ENCODE measurements at regions not wholly inside any gene's neighbourhood (a gene's known extent, or its start where the extent isn't known, plus 50 kb on each side); places are given as distances from the start of the nearest gene placed in this dataset.
"Not testable (repeated sequence)": the region's sequence is repeated elsewhere in the genome, so short reads cannot be mapped to it uniquely, and the experiment has no call there.

DNA sequence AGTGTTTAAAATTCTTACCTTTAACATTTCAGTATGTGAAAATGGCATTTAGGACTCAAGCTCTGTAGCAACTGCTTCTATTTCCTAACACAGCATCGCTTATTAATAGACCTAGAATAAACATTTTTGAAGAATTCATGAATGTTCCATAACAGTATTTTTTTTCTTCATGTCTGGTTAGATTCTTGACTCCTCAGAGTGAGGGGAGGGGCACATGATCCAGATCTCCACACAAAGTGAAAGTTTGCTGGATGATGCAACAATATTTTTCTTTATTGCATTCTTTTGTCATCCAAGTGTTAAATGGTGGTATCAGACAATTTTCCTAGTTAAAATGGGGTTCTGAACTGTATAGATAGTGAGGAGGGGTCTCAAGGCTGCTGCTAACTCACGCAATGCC, 130.8 kb upstream of the MAN2A1 start:
- no peaks in the 10 kb centered on the region for H3K4me1 ChIP-seq (ENCODE audit: control insufficient read depth in 3 of 3, insufficient read depth in 2 of 3, low read depth in 1 of 3, low read length in 2 of 3)
- H3K4me3 ChIP-seq (ENCODE audit: low read depth in 1 of 3, low read length in 3 of 3): no peak overlapping the region
- peaks cover 0 to 2% (median 0%) of the 10 kb centered on the region in 3 donors for H3K27me3 ChIP-seq (ENCODE audit: control insufficient read depth in 3 of 3, insufficient read depth in 3 of 3, low read length in 3 of 3)
- peaks cover 0 to 2% of the 10 kb centered on the region in 2 donors for H3K9me3 ChIP-seq (ENCODE audit: control insufficient read depth in 2 of 2, insufficient read depth in 1 of 2, low read depth in 1 of 2, low read length in 1 of 2)
- no peak overlapping the region for H3K27ac ChIP-seq (ENCODE audit: low read depth in 1 of 3, low read length in 2 of 3)
- DNase-seq: no peak
- no peaks in the 10 kb centered on the region for H3K36me3 ChIP-seq (ENCODE audit: control insufficient read depth in 3 of 3, insufficient read depth in 2 of 3, low read depth in 1 of 3, low read length in 3 of 3)
- FAIRE-seq: no peak
- WGBS, 3 donors: 81 to 96% (median 83%) methylated on average over 2 of the region's 2 CpGs

DNA sequence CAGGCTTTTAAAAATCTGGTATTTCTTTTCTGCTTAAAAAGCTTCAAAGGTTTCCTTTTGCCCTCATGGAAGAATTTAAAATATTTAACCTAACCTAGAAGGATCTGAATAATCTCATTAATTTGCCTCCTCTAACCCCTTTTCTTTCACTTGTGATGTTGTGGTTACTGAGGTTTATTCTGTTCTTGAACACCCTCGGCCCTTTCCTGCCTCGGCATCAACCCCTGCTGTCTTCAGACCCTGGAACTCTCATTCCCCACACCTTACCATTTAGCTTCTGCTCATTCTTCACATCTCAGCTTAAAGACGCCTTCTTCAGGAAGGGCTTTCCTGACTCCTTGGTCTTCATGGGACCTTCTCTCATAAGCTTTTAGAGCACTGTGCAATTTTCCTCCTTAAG, 131.4 kb upstream of the MAN2A1 start:
- FAIRE-seq: no peak
- 58 to 69% (median 63%) methylated on average over 3 of the region's 3 CpGs for WGBS, 3 donors
- H3K4me1 ChIP-seq (ENCODE audit: control insufficient read depth in 3 of 3, insufficient read depth in 2 of 3, low read depth in 1 of 3, low read length in 2 of 3): no peaks in the 10 kb centered on the region
- no peak for DNase-seq
- no peaks in the 10 kb centered on the region for H3K36me3 ChIP-seq (ENCODE audit: control insufficient read depth in 3 of 3, insufficient read depth in 2 of 3, low read depth in 1 of 3, low read length in 3 of 3)
- H3K9me3 ChIP-seq (ENCODE audit: control insufficient read depth in 2 of 2, insufficient read depth in 1 of 2, low read depth in 1 of 2, low read length in 1 of 2): peaks cover 0 to 3% of the 10 kb centered on the region in 2 donors
- H3K4me3 ChIP-seq (ENCODE audit: low read depth in 1 of 3, low read length in 3 of 3): no peak overlapping the region
- H3K27me3 ChIP-seq (ENCODE audit: control insufficient read depth in 3 of 3, insufficient read depth in 3 of 3, low read length in 3 of 3): peaks cover 0 to 2% (median 0%) of the 10 kb centered on the region in 3 donors
- no peak overlapping the region for H3K27ac ChIP-seq (ENCODE audit: low read depth in 1 of 3, low read length in 2 of 3)

DNA sequence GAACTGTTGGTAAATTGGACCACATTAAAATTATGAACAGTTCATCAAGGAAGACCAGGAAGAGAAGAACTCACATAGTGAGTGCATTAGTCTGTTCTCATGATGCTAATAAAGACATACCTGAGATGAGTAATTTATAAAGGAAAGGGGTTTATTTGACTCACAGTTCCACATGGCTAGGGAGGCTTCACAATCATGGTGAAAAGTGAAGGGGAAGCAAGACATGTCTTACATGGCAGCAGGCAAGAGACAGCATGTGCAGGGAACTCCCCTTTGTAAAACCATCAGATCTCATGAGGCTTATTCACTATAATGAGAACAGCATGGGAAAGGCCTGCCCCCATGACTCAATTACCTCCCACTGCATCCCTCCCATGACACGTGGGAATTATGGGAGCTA, 135.9 kb upstream of the MAN2A1 start:
- no peaks in the 10 kb centered on the region for H3K36me3 ChIP-seq (ENCODE audit: control insufficient read depth in 3 of 3, insufficient read depth in 2 of 3, low read depth in 1 of 3, low read length in 3 of 3)
- no peaks in the 10 kb centered on the region for H3K27me3 ChIP-seq (ENCODE audit: control insufficient read depth in 3 of 3, insufficient read depth in 3 of 3, low read length in 3 of 3)
- no peak for DNase-seq
- H3K4me1 ChIP-seq (ENCODE audit: control insufficient read depth in 3 of 3, insufficient read depth in 2 of 3, low read depth in 1 of 3, low read length in 2 of 3): no peaks in the 10 kb centered on the region
- 70 to 85% (median 83%) methylated on average over 1 of the region's 1 CpG for WGBS, 3 donors
- H3K4me3 ChIP-seq (ENCODE audit: low read depth in 1 of 3, low read length in 3 of 3): no peak overlapping the region
- no peak overlapping the region for H3K27ac ChIP-seq (ENCODE audit: low read depth in 1 of 3, low read length in 2 of 3)
- no peak for FAIRE-seq
- peaks cover 0 to 7% of the 10 kb centered on the region in 2 donors for H3K9me3 ChIP-seq (ENCODE audit: control insufficient read depth in 2 of 2, insufficient read depth in 1 of 2, low read depth in 1 of 2, low read length in 1 of 2)

DNA sequence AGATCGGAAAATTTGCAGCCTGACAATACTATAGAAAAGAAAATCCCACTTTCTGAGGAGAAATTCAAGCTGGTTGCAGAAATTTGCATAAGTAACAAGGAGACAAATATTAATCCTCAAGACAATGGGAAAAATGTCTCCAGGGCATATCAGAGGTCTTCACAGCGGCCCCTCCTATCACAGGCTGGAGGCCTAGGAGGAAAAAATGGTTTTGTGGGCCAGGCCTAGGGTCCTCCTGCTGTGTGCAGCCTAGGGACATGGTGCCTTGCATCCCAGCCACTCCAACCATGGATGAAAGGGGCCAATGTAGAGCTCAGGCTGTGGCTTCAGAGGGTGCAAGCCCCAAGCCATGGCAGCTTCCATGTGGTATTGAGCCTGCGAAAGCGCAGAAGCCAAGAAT, 138.5 kb upstream of the MAN2A1 start:
- not testable (repeated sequence) for H3K27ac ChIP-seq (ENCODE audit: low read depth in 1 of 3, low read length in 2 of 3); H3K4me3 ChIP-seq (ENCODE audit: low read depth in 1 of 3, low read length in 3 of 3); H3K36me3 ChIP-seq (ENCODE audit: control insufficient read depth in 3 of 3, insufficient read depth in 2 of 3, low read depth in 1 of 3, low read length in 3 of 3); H3K9me3 ChIP-seq (ENCODE audit: control insufficient read depth in 2 of 2, insufficient read depth in 1 of 2, low read depth in 1 of 2, low read length in 1 of 2); H3K27me3 ChIP-seq (ENCODE audit: control insufficient read depth in 3 of 3, insufficient read depth in 3 of 3, low read length in 3 of 3); H3K4me1 ChIP-seq (ENCODE audit: control insufficient read depth in 3 of 3, insufficient read depth in 2 of 3, low read depth in 1 of 3, low read length in 2 of 3); DNase-seq; FAIRE-seq
- 84 to 91% (median 85%) methylated on average over 4 of the region's 4 CpGs for WGBS, 3 donors

DNA sequence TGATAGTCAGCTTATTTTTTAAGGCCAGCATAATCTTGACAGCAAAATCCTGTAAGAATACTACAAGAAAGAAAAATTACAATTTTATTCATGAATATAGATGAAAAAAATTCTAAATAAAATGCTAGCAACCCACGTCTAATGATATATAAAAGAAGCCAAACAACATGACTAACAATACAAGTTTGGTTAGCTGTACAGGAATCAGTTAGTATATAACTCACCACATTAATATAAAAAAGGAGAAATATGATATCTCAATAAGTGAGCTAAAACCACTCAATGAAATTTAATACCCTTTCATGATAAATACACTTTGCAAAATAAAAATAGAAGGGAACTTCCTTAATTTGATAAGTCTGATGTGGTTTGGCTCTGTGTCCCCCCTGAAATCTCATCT, 139.7 kb upstream of the MAN2A1 start:
- no peaks in the 10 kb centered on the region for H3K36me3 ChIP-seq (ENCODE audit: control insufficient read depth in 3 of 3, insufficient read depth in 2 of 3, low read depth in 1 of 3, low read length in 3 of 3)
- DNase-seq (no peak), FAIRE-seq (no peak)
- WGBS, 3 donors: 76 to 85% (median 82%) methylated on average over 1 of the region's 1 CpG
- H3K4me1 ChIP-seq (ENCODE audit: control insufficient read depth in 3 of 3, insufficient read depth in 2 of 3, low read depth in 1 of 3, low read length in 2 of 3): no peaks in the 10 kb centered on the region
- no peak overlapping the region for H3K4me3 ChIP-seq (ENCODE audit: low read depth in 1 of 3, low read length in 3 of 3)
- H3K27ac ChIP-seq (ENCODE audit: low read depth in 1 of 3, low read length in 2 of 3): no peak overlapping the region
- peaks cover 0 to 7% of the 10 kb centered on the region in 2 donors for H3K9me3 ChIP-seq (ENCODE audit: control insufficient read depth in 2 of 2, insufficient read depth in 1 of 2, low read depth in 1 of 2, low read length in 1 of 2)
- no peaks in the 10 kb centered on the region for H3K27me3 ChIP-seq (ENCODE audit: control insufficient read depth in 3 of 3, insufficient read depth in 3 of 3, low read length in 3 of 3)

DNA sequence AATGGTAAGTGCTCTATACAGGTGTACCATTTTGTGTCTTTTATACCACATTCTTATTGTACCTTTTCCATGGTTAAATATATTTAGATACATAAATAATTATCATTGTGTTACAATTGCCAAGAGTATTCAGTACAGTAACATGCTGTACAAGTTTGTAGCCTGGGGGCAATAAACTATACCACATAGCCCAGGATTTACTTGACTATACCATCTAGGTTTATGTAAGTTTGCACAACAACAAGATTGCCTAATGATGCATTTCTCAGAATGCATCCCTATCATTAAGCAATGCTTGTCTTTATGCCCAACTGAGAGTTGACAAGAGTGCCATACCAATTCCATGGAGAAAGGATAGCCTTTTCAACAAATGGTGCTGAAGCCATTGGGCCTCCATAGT, 136.7 kb upstream of the PJA2 start:
- Histone ChIP-seq H3K27me3 (ENCODE audit: control insufficient read depth in 3 of 3, insufficient read depth in 3 of 3, low read length in 3 of 3) (no peaks in the 10 kb centered on the region), H3K36me3 (ENCODE audit: control insufficient read depth in 3 of 3, insufficient read depth in 2 of 3, low read depth in 1 of 3, low read length in 3 of 3) (no peaks in the 10 kb centered on the region), H3K4me3 (ENCODE audit: low read depth in 1 of 3, low read length in 3 of 3) (no peak overlapping the region), H3K9me3 (ENCODE audit: control insufficient read depth in 2 of 2, insufficient read depth in 1 of 2, low read depth in 1 of 2, low read length in 1 of 2) (peaks cover 0 to 3% of the 10 kb centered on the region in 2 donors), H3K27ac (ENCODE audit: low read depth in 1 of 3, low read length in 2 of 3) (no peak overlapping the region), H3K4me1 (ENCODE audit: control insufficient read depth in 3 of 3, insufficient read depth in 2 of 3, low read depth in 1 of 3, low read length in 2 of 3) (no peaks in the 10 kb centered on the region)
- DNase-seq: no peak
- FAIRE-seq: no peak

DNA sequence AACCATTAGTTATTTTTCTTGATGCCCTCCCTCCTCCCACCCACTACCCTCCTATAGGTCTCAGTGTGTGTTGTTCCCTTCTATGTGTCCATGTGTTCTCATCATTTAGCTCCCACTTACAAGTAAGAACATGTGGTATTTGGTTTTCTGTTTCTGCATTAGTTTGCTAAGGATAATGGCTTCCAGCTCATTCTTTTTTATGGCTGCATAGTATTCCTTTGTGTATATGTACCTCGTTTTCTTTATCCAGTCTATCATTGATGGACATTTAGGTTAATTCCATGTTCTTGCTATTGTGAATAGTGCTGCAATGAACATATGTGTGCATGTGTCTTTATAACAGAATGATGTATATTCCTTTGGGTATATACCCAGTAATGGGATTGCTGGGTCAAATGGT, 135.1 kb upstream of the PJA2 start:
- not testable (repeated sequence) for FAIRE-seq; H3K36me3 ChIP-seq (ENCODE audit: control insufficient read depth in 3 of 3, insufficient read depth in 2 of 3, low read depth in 1 of 3, low read length in 3 of 3); H3K4me3 ChIP-seq (ENCODE audit: low read depth in 1 of 3, low read length in 3 of 3); H3K4me1 ChIP-seq (ENCODE audit: control insufficient read depth in 3 of 3, insufficient read depth in 2 of 3, low read depth in 1 of 3, low read length in 2 of 3); H3K27ac ChIP-seq (ENCODE audit: low read depth in 1 of 3, low read length in 2 of 3); H3K27me3 ChIP-seq (ENCODE audit: control insufficient read depth in 3 of 3, insufficient read depth in 3 of 3, low read length in 3 of 3); H3K9me3 ChIP-seq (ENCODE audit: control insufficient read depth in 2 of 2, insufficient read depth in 1 of 2, low read depth in 1 of 2, low read length in 1 of 2); DNase-seq
- WGBS, 3 donors: 21 to 73% (median 29%) methylated on average over 1 of the region's 1 CpG

DNA sequence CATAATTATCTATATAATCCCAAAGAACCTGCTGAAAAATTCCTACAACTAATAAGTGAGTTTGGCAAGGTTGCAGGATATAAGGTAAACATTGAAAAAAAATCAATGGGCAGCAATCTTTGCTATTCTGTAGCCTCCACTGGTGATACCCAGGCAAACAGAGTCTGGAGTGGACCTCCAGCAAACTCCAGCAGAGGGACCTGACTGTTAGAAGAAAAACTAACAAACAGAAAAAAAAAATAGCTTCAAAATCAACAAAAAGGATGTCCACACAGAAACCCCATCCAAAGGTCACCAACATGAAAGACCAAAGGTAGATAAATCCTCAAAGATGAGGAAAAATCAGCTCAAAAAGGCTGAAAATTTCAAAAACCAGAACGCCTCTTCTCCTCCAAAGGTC, 128.9 kb upstream of the PJA2 start:
- WGBS, 3 donors: 84 to 96% (median 92%) methylated on average over 1 of the region's 1 CpG

DNA sequence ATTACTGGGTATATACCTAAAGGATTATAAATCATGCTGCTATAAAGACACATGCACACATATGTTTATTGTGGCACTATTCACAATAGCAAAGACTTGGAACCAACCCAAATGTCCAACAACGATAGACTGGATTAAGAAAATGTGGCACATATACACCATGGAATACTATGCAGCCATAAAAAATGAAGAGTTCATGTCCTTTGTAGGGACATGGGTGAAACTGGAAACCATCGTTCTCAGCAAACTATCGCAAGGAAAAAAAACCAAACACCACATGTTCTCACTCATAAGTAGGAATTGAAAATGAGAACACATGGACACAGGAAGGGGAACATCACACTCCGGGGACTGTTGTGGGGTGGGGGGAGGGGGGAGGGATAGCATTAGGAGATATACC, 125.3 kb upstream of the PJA2 start:
- H3K27me3 ChIP-seq (ENCODE audit: control insufficient read depth in 3 of 3, insufficient read depth in 3 of 3, low read length in 3 of 3); FAIRE-seq; DNase-seq: not testable (repeated sequence)

More for the DNA sequence above, 128.9 kb upstream of the PJA2 start:
- DNase-seq; H3K27ac ChIP-seq (ENCODE audit: low read depth in 1 of 3, low read length in 2 of 3); FAIRE-seq; H3K4me3 ChIP-seq (ENCODE audit: low read depth in 1 of 3, low read length in 3 of 3); H3K4me1 ChIP-seq (ENCODE audit: control insufficient read depth in 3 of 3, insufficient read depth in 2 of 3, low read depth in 1 of 3, low read length in 2 of 3); H3K27me3 ChIP-seq (ENCODE audit: control insufficient read depth in 3 of 3, insufficient read depth in 3 of 3, low read length in 3 of 3); H3K36me3 ChIP-seq (ENCODE audit: control insufficient read depth in 3 of 3, insufficient read depth in 2 of 3, low read depth in 1 of 3, low read length in 3 of 3); H3K9me3 ChIP-seq (ENCODE audit: control insufficient read depth in 2 of 2, insufficient read depth in 1 of 2, low read depth in 1 of 2, low read length in 1 of 2): not testable (repeated sequence)

More for the DNA sequence above, 125.3 kb upstream of the PJA2 start:
- H3K4me3 ChIP-seq (ENCODE audit: low read depth in 1 of 3, low read length in 3 of 3); H3K9me3 ChIP-seq (ENCODE audit: control insufficient read depth in 2 of 2, insufficient read depth in 1 of 2, low read depth in 1 of 2, low read length in 1 of 2); H3K4me1 ChIP-seq (ENCODE audit: control insufficient read depth in 3 of 3, insufficient read depth in 2 of 3, low read depth in 1 of 3, low read length in 2 of 3); H3K36me3 ChIP-seq (ENCODE audit: control insufficient read depth in 3 of 3, insufficient read depth in 2 of 3, low read depth in 1 of 3, low read length in 3 of 3); H3K27ac ChIP-seq (ENCODE audit: low read depth in 1 of 3, low read length in 2 of 3): not testable (repeated sequence)
- 85 to 100% (median 93%) methylated on average over 2 to 3 of the region's 4 CpGs for WGBS, 3 donors
